GM23338 (cell line): ENCODE measurements at regions not wholly inside any gene's neighbourhood (a gene's known extent, or its start where the extent isn't known, plus 50 kb on each side); places are given as distances from the start of the nearest gene placed in this dataset.

Source experiments
- ATAC-seq: fragments of 200-7000 bp; cut with Tn5 transposase; 3 replicates; pipeline ENCODE4 v1.9.1; 2020
- DNase-seq: peaks from one replicate; pipeline ENCODE4 v3.0.0-alpha.2; 2015; ENCODE audit warnings: low spot score
- H2AFZ ChIP-seq: fragments of 200-600 bp; sonication (generic); 2 replicates; pipeline ENCODE4 v1.8.0; 2016; ENCODE audit warnings: antibody characterized with exemption, mild to moderate bottlenecking, moderate library complexity
- H3F3A ChIP-seq: fragments of 200-600 bp; sonication (generic); replicated peaks from 2 replicates; pipeline ENCODE4 v1.8.0; 2017; ENCODE audit warnings: antibody characterized with exemption, mixed run types, low read depth
- H3K27ac ChIP-seq: fragments of 200-600 bp; sonication (generic); 2 replicates; pipeline ENCODE4 v1.6.1; 2016; ENCODE audit warnings: low read depth
- H3K27me3 ChIP-seq: fragments of 200-600 bp; sonication (generic); 2 replicates; pipeline ENCODE4 v1.8.0; 2016; ENCODE audit warnings: mild to moderate bottlenecking, mixed run types, moderate library complexity; ENCODE audit not compliant: insufficient read depth
- H3K36me3 ChIP-seq: fragments of 200-600 bp; sonication (generic); 2 replicates; pipeline ENCODE4 v1.8.0; 2016; ENCODE audit warnings: mild to moderate bottlenecking; ENCODE audit not compliant: insufficient read depth
- H3K4me1 ChIP-seq: fragments of 200-600 bp; sonication (generic); 2 replicates; pipeline ENCODE4 v1.8.0; 2016; ENCODE audit warnings: mild to moderate bottlenecking, moderate library complexity; ENCODE audit not compliant: insufficient read depth
- H3K4me2 ChIP-seq: fragments of 200-600 bp; sonication (generic); 2 replicates; pipeline ENCODE4 v1.7.1; 2017; ENCODE audit warnings: mixed run types
- H3K4me3 ChIP-seq: fragments of 200-600 bp; sonication (generic); 2 replicates; pipeline ENCODE4 v1.6.1; 2016; ENCODE audit warnings: mixed run types
- H3K79me2 ChIP-seq: fragments of 200-600 bp; sonication (generic); replicated peaks from 2 replicates; pipeline ENCODE4 v1.8.0; 2017; ENCODE audit warnings: mild to moderate bottlenecking; ENCODE audit not compliant: insufficient read depth
- H3K9me2 ChIP-seq: fragments of 200-600 bp; sonication (generic); 2 replicates; pipeline ENCODE4 v1.8.0; 2017; ENCODE audit not compliant: insufficient read depth
- H4K20me1 ChIP-seq: fragments of 200-600 bp; sonication (generic); replicated peaks from 2 replicates; pipeline ENCODE4 v1.8.0; 2017; ENCODE audit warnings: mild to moderate bottlenecking; ENCODE audit not compliant: insufficient read depth
- H3K27ac Mint-ChIP-seq: 2 replicates; pipeline ENCODE4 v1.8.0; 2020; ENCODE audit warnings: inconsistent platforms, mild to moderate bottlenecking, moderate library complexity, mixed read lengths
- H3K27me3 Mint-ChIP-seq: 3 replicates; pipeline ENCODE4 v1.8.0; 2022; ENCODE audit warnings: low read depth, mild to moderate bottlenecking, moderate library complexity, mixed read lengths, inconsistent platforms; ENCODE audit not compliant: insufficient read depth, poor library complexity
- H3K36me3 Mint-ChIP-seq: 3 replicates; pipeline ENCODE4 v1.8.0; 2021; ENCODE audit warnings: low read depth, mild to moderate bottlenecking, inconsistent platforms, moderate library complexity, mixed read lengths
- H3K4me1 Mint-ChIP-seq: 3 replicates; pipeline ENCODE4 v1.8.0; 2020; ENCODE audit warnings: mild to moderate bottlenecking, inconsistent platforms, mixed read lengths
- H3K4me3 Mint-ChIP-seq: 3 replicates; pipeline ENCODE4 v1.8.0; 2021; ENCODE audit warnings: moderate library complexity, mild to moderate bottlenecking, inconsistent platforms, mixed read lengths
- H3K9me3 Mint-ChIP-seq: 3 replicates; pipeline ENCODE4 v1.8.0; 2020; ENCODE audit warnings: moderate library complexity, mild to moderate bottlenecking, inconsistent platforms, mixed read lengths
- ETS1 ChIP-seq: IDR thresholded peaks from 2 replicates; pipeline ENCODE4 v1.6.1; 2016; ENCODE audit warnings: antibody characterized with exemption
- EZH2 ChIP-seq: fragments of 200-600 bp; sonication (generic); IDR thresholded peaks from one replicate; pipeline ENCODE4 v1.8.0; 2017; ENCODE audit warnings: antibody characterized with exemption, mild to moderate bottlenecking, low read depth; ENCODE audit not compliant: unreplicated experiment
- EZH2phosphoT487 ChIP-seq: fragments of 200-600 bp; sonication (generic); IDR thresholded peaks from one replicate; pipeline ENCODE4 v1.8.1; 2018; ENCODE audit warnings: antibody characterized with exemption; ENCODE audit not compliant: unreplicated experiment
- JUNB ChIP-seq: IDR thresholded peaks from one replicate; pipeline ENCODE4 v1.6.1; 2016; ENCODE audit warnings: antibody characterized with exemption; ENCODE audit not compliant: unreplicated experiment
- NANOG ChIP-seq: IDR thresholded peaks from 2 replicates; pipeline ENCODE4 v1.6.1; 2016; ENCODE audit warnings: antibody characterized with exemption, borderline replicate concordance
- POLR2AphosphoS5 ChIP-seq: IDR thresholded peaks from 2 replicates; pipeline ENCODE4 v1.6.1; 2016; ENCODE audit warnings: antibody characterized with exemption, low read depth
- STAT1 ChIP-seq: IDR thresholded peaks from one replicate; pipeline ENCODE4 v1.6.1; 2016; ENCODE audit warnings: antibody characterized with exemption; ENCODE audit not compliant: unreplicated experiment
- ZNF114 ChIP-seq: fragments of 250-450 bp; sonication (Bioruptor Pico); IDR thresholded peaks from 2 replicates; pipeline ENCODE4 v1.5.0; 2020; ENCODE audit warnings: mild to moderate bottlenecking, moderate library complexity
- ZNF331 ChIP-seq: fragments of 250-450 bp; sonication (Bioruptor Pico); IDR thresholded peaks from 2 replicates; pipeline ENCODE4 v1.5.0; 2020; ENCODE audit warnings: low read depth, mild to moderate bottlenecking, moderate library complexity
- ZNF462 ChIP-seq: fragments of 250-450 bp; sonication (Bioruptor Pico); IDR thresholded peaks from 2 replicates; pipeline ENCODE4 v1.5.0; 2020; ENCODE audit warnings: mild to moderate bottlenecking, moderate library complexity

GRCh38 chr5:107168848-107169752 is 501.6 kb downstream of the EFNA5 start (continued):
- TF ChIP-seq ZNF462 (CRISPR knock-in tag) (no peak), EZH2 (no peak), ZNF114 (CRISPR knock-in tag) (no peak), POLR2AphosphoS5 (no peak), ETS1 (no peak), STAT1 (no peak), JUNB (no peak), NANOG (no peak)

- 0 out of 2 replicates have a peak, but pooled peaks cover 3% of the 10 kb centered on the region for H3K36me3 ChIP-seq
- Mint-ChIP-seq H3K27ac (no peak overlapping the region), H3K36me3 (peaks cover 20% of the 10 kb centered on the region), H3K4me3 (no peak overlapping the region), H3K4me1 (peaks cover 4% of the 10 kb centered on the region; the same call in 1 of the 3 replicates), H3K9me3 (peaks cover 28% of the 10 kb centered on the region), H3K27me3 (peaks cover 2% of the 10 kb centered on the region)
- H3F3A ChIP-seq, result no peaks in the 10 kb centered on the region
- no peak overlapping the region for H3K4me2 ChIP-seq
- 0 out of 2 replicates have a peak, but pooled peaks cover 3% of the 10 kb centered on the region for H3K9me2 ChIP-seq
- no peaks in the 10 kb centered on the region for H3K27me3 ChIP-seq
- H3K27ac ChIP-seq, result no peak overlapping the region
- H4K20me1 ChIP-seq, result no peaks in the 10 kb centered on the region
- H2AFZ ChIP-seq, result no peak overlapping the region
- no peaks in the 10 kb centered on the region for H3K4me1 ChIP-seq
- ATAC-seq (no peak), DNase-seq (no peak)
- no peak overlapping the region for H3K4me3 ChIP-seq
- no peaks in the 10 kb centered on the region for H3K79me2 ChIP-seq
- TF ChIP-seq JUNB (no peak), ETS1 (no peak), ZNF331 (no peak), EZH2phosphoT487 (no peak)
Observed at GRCh38 chr5:107168086-107168485, 502.7 kb downstream of the EFNA5 start.
